WERI-Rb-1 (cell line): ENCODE measurements at regions not wholly inside any gene's neighbourhood (a gene's known extent, or its start where the extent isn't known, plus 50 kb on each side); places are given as distances from the start of the nearest gene placed in this dataset.

Experiments used
- DNase-seq: peaks from one replicate; pipeline ENCODE4 v3.0.0-alpha.2; 2020
- H3K27ac ChIP-seq: fragments of 250-450 bp; sonication (Bioruptor Pico); 2 replicates; pipeline ENCODE4 v1.5.1; 2020; ENCODE audit warnings: mild to moderate bottlenecking, moderate library complexity
- H3K27me3 ChIP-seq: fragments of 250-450 bp; sonication (Bioruptor Pico); 2 replicates; pipeline ENCODE4 v1.5.1; 2021; ENCODE audit warnings: mild to moderate bottlenecking, low read depth, moderate library complexity; ENCODE audit not compliant: insufficient read depth, severe bottlenecking
- H3K36me3 ChIP-seq: fragments of 250-450 bp; sonication (Bioruptor Pico); 2 replicates; pipeline ENCODE4 v1.5.1; 2020; ENCODE audit warnings: mild to moderate bottlenecking, moderate library complexity
- H3K4me3 ChIP-seq: 2 replicates; pipeline ENCODE4 v1.5.1; 2011; ENCODE audit warnings: low read depth, mild to moderate bottlenecking, control low read depth, low read length
- H3K9me3 ChIP-seq: fragments of 250-450 bp; sonication (Bioruptor Pico); 2 replicates; pipeline ENCODE4 v1.5.1; 2021; ENCODE audit warnings: mild to moderate bottlenecking, moderate library complexity; ENCODE audit not compliant: severe bottlenecking
- CTCF ChIP-seq: IDR thresholded peaks from 2 replicates; pipeline ENCODE4 v1.5.1; 2011; ENCODE audit warnings: low read depth, mild to moderate bottlenecking, control low read depth, inconsistent platforms, low read length

- TF ChIP-seq CTCF, result no peak
These were observed 318.1 kb upstream of the CASK start for GRCh38 chrX:42241421-42241820.

GRCh38 chrX:42237956-42238355 is 314.6 kb upstream of the CASK start:
- no peaks in the 10 kb centered on the region for H3K36me3 ChIP-seq
- no peaks in the 10 kb centered on the region for H3K9me3 ChIP-seq
- no peak for DNase-seq
- H3K27ac ChIP-seq, result no peak overlapping the region
- H3K27me3 ChIP-seq, result peaks cover 8% of the 10 kb centered on the region
- no peak for TF ChIP-seq CTCF
- no peak overlapping the region for H3K4me3 ChIP-seq

More at GRCh38 chrX:42241421-42241820, 318.1 kb upstream of the CASK start:
- no peak overlapping the region for H3K4me3 ChIP-seq
- H3K9me3 ChIP-seq, result no peaks in the 10 kb centered on the region
- no peaks in the 10 kb centered on the region for H3K36me3 ChIP-seq
- H3K27me3 ChIP-seq, result no peaks in the 10 kb centered on the region
- no peak for DNase-seq
- H3K27ac ChIP-seq, result no peak overlapping the region

GRCh38 chrX:42229533-42229932 is 306.2 kb upstream of the CASK start:
- DNase-seq, result no peak
- no peaks in the 10 kb centered on the region for H3K9me3 ChIP-seq
- H3K27ac ChIP-seq, result no peak overlapping the region
- no peak for TF ChIP-seq CTCF
- no peak overlapping the region for H3K4me3 ChIP-seq
- H3K27me3 ChIP-seq, result peaks cover 8% of the 10 kb centered on the region
- no peaks in the 10 kb centered on the region for H3K36me3 ChIP-seq

- Histone ChIP-seq H3K9me3 (no peaks in the 10 kb centered on the region), H3K36me3 (no peaks in the 10 kb centered on the region), H3K27ac (no peak overlapping the region), H3K27me3 (no peaks in the 10 kb centered on the region), H3K4me3 (no peak overlapping the region)
- no peak for TF ChIP-seq CTCF
- DNase-seq, result no peak
These were observed 297.3 kb upstream of the CASK start for GRCh38 chrX:42220666-42221065.

- Histone ChIP-seq H3K27me3 (no peaks in the 10 kb centered on the region), H3K4me3 (no peak overlapping the region), H3K36me3 (no peaks in the 10 kb centered on the region), H3K27ac (no peak overlapping the region), H3K9me3 (no peaks in the 10 kb centered on the region)
- DNase-seq, result no peak
- no peak for TF ChIP-seq CTCF
These were observed 296.7 kb upstream of the CASK start for GRCh38 chrX:42220083-42220482.

GRCh38 chrX:42219231-42219630 is 295.9 kb upstream of the CASK start:
- no peak for DNase-seq
- Histone ChIP-seq H3K27ac (no peak overlapping the region), H3K36me3 (no peaks in the 10 kb centered on the region), H3K9me3 (no peaks in the 10 kb centered on the region), H3K27me3 (no peaks in the 10 kb centered on the region), H3K4me3 (no peak overlapping the region)
- TF ChIP-seq CTCF, result no peak
